GM10266 (cell line): ENCODE measurements at regions not wholly inside any gene's neighbourhood (a gene's known extent, or its start where the extent isn't known, plus 50 kb on each side); places are given as distances from the start of the nearest gene placed in this dataset.

Experiments used
- DNase-seq: peaks from one replicate; pipeline ENCODE4 v3.0.0; 2012; ENCODE audit errors: extremely low spot score
- CTCF ChIP-seq: IDR thresholded peaks from 2 replicates; pipeline ENCODE4 v1.5.1; 2012; ENCODE audit warnings: mild to moderate bottlenecking, low read depth; ENCODE audit not compliant: control insufficient read depth, insufficient read depth; ENCODE audit errors: missing control alignments

- DNase-seq, result peak; percentile 65
These were observed 92.0 kb upstream of the TNIP3 start for GRCh38 chr4:121255986-121256750.

GRCh38 chr4:121253961-121254360 is 89.8 kb upstream of the TNIP3 start:
- DNase-seq, result no peak
- no peak for TF ChIP-seq CTCF

More at GRCh38 chr4:121255986-121256750, 92.0 kb upstream of the TNIP3 start:
- no peak for TF ChIP-seq CTCF

GRCh38 chr4:121252224-121252806 is 88.2 kb upstream of the TNIP3 start:
- TF ChIP-seq CTCF, result peak; percentile 76
- DNase-seq, result peak; percentile 47

- no peak for DNase-seq
- no peak for TF ChIP-seq CTCF
These were observed 84.6 kb upstream of the TNIP3 start for GRCh38 chr4:121248747-121249146.

- DNase-seq, result no peak
- TF ChIP-seq CTCF, result no peak
These were observed 82.6 kb upstream of the TNIP3 start for GRCh38 chr4:121246698-121247097.

- no peak for DNase-seq
- no peak for TF ChIP-seq CTCF
These were observed 79.4 kb upstream of the TNIP3 start for GRCh38 chr4:121243485-121243884.

GRCh38 chr4:121242188-121242750 is 78.1 kb upstream of the TNIP3 start:
- DNase-seq, result no peak

More at GRCh38 chr4:121242188-121242750, 78.1 kb upstream of the TNIP3 start:
- no peak for TF ChIP-seq CTCF
